Activated naive CD8-positive, alpha-beta T cell (primary cell): ENCODE measurements at regions not wholly inside any gene's neighbourhood (a gene's known extent, or its start where the extent isn't known, plus 50 kb on each side); places are given as distances from the start of the nearest gene placed in this dataset.

Source experiments
- H3K27ac Mint-ChIP-seq: one replicate; pipeline ENCODE4 v1.8.0; 2021; ENCODE audit warnings: mixed read lengths
- H3K27me3 Mint-ChIP-seq: one replicate; pipeline ENCODE4 v1.8.0; 2021; ENCODE audit warnings: mixed read lengths
- H3K36me3 Mint-ChIP-seq: one replicate; pipeline ENCODE4 v1.8.0; 2021; ENCODE audit warnings: mixed read lengths
- H3K4me1 Mint-ChIP-seq: one replicate; pipeline ENCODE4 v1.8.0; 2021; ENCODE audit warnings: low read depth, mixed read lengths
- H3K4me3 Mint-ChIP-seq: one replicate; pipeline ENCODE4 v1.8.0; 2021; ENCODE audit warnings: mild to moderate bottlenecking, mixed read lengths
- H3K9me3 Mint-ChIP-seq: one replicate; pipeline ENCODE4 v1.8.0; 2021; ENCODE audit warnings: low read depth, mixed read lengths

- Mint-ChIP-seq H3K27ac (no peak overlapping the region), H3K4me3 (no peak overlapping the region), H3K27me3 (no peaks in the 10 kb centered on the region), H3K4me1 (peaks cover 14% of the 10 kb centered on the region), H3K36me3 (no peaks in the 10 kb centered on the region), H3K9me3 (no peaks in the 10 kb centered on the region)
These were observed 134.2 kb downstream of the DLL1 start for GRCh38 chr6:170156448-170157375.

GRCh38 chr6:170155464-170156196 is 135.2 kb downstream of the DLL1 start:
- Mint-ChIP-seq H3K27me3 (no peaks in the 10 kb centered on the region), H3K4me1 (peaks cover 22% of the 10 kb centered on the region), H3K27ac (no peak overlapping the region), H3K4me3 (no peak overlapping the region), H3K9me3 (no peaks in the 10 kb centered on the region), H3K36me3 (no peaks in the 10 kb centered on the region)

GRCh38 chr6:170153436-170154319 is 137.2 kb downstream of the DLL1 start:
- Mint-ChIP-seq H3K9me3 (no peaks in the 10 kb centered on the region), H3K27me3 (no peaks in the 10 kb centered on the region), H3K4me1 (peaks cover 38% of the 10 kb centered on the region), H3K4me3 (no peak overlapping the region), H3K36me3 (no peaks in the 10 kb centered on the region), H3K27ac (no peak overlapping the region)

- H3K27ac Mint-ChIP-seq: no peak overlapping the region
- no peaks in the 10 kb centered on the region for H3K9me3 Mint-ChIP-seq
- peak overlapping the region; percentile 13 for H3K4me3 Mint-ChIP-seq
- no peaks in the 10 kb centered on the region for H3K36me3 Mint-ChIP-seq
- H3K27me3 Mint-ChIP-seq: no peaks in the 10 kb centered on the region
- peaks cover 45% of the 10 kb centered on the region for H3K4me1 Mint-ChIP-seq
These were observed 137.9 kb downstream of the DLL1 start for GRCh38 chr6:170152989-170153388.

GRCh38 chr6:170152124-170152926 is 138.6 kb downstream of the DLL1 start:
- peak overlapping the region; percentile 7 for H3K4me3 Mint-ChIP-seq
- peaks cover 51% of the 10 kb centered on the region for H3K4me1 Mint-ChIP-seq

GRCh38 chr6:170151804-170152123 is 139.1 kb downstream of the DLL1 start:
- peaks cover 57% of the 10 kb centered on the region for H3K4me1 Mint-ChIP-seq
- H3K36me3 Mint-ChIP-seq: no peaks in the 10 kb centered on the region
- H3K27me3 Mint-ChIP-seq: no peaks in the 10 kb centered on the region
- H3K27ac Mint-ChIP-seq: no peak overlapping the region
- H3K9me3 Mint-ChIP-seq: no peaks in the 10 kb centered on the region
- H3K4me3 Mint-ChIP-seq: no peak overlapping the region

More at GRCh38 chr6:170152124-170152926, 138.6 kb downstream of the DLL1 start:
- Mint-ChIP-seq H3K36me3 (no peaks in the 10 kb centered on the region), H3K9me3 (no peaks in the 10 kb centered on the region), H3K27ac (no peak overlapping the region), H3K27me3 (no peaks in the 10 kb centered on the region)

GRCh38 chr6:170151321-170151771 is 139.5 kb downstream of the DLL1 start:
- peaks cover 61% of the 10 kb centered on the region for H3K4me1 Mint-ChIP-seq
- H3K9me3 Mint-ChIP-seq: no peaks in the 10 kb centered on the region
- H3K27me3 Mint-ChIP-seq: no peaks in the 10 kb centered on the region
- no peaks in the 10 kb centered on the region for H3K36me3 Mint-ChIP-seq
- H3K27ac Mint-ChIP-seq: no peak overlapping the region
- H3K4me3 Mint-ChIP-seq: no peak overlapping the region

GRCh38 chr6:170150590-170150945 is 140.3 kb downstream of the DLL1 start:
- no peak overlapping the region for H3K4me3 Mint-ChIP-seq

GRCh38 chr6:170149681-170150589 is 140.9 kb downstream of the DLL1 start:
- Mint-ChIP-seq H3K4me1 (peaks cover 69% of the 10 kb centered on the region), H3K4me3 (peak overlapping the region; percentile 38), H3K27me3 (no peaks in the 10 kb centered on the region), H3K9me3 (no peaks in the 10 kb centered on the region), H3K36me3 (peaks cover under 1% of the 10 kb centered on the region), H3K27ac (peak overlapping the region; percentile 10)

More at GRCh38 chr6:170150590-170150945, 140.3 kb downstream of the DLL1 start:
- H3K27ac Mint-ChIP-seq: no peak overlapping the region
- H3K36me3 Mint-ChIP-seq: no peaks in the 10 kb centered on the region
- no peaks in the 10 kb centered on the region for H3K27me3 Mint-ChIP-seq
- no peaks in the 10 kb centered on the region for H3K9me3 Mint-ChIP-seq
- peaks cover 63% of the 10 kb centered on the region for H3K4me1 Mint-ChIP-seq

- Mint-ChIP-seq H3K27me3 (no peaks in the 10 kb centered on the region), H3K4me1 (peaks cover 74% of the 10 kb centered on the region), H3K4me3 (peak overlapping the region; percentile 84), H3K9me3 (no peaks in the 10 kb centered on the region), H3K27ac (peak overlapping the region; percentile 86), H3K36me3 (peaks cover 6% of the 10 kb centered on the region)
These were observed 142.0 kb downstream of the DLL1 start for GRCh38 chr6:170148709-170149470.

- Mint-ChIP-seq H3K4me3 (peak overlapping the region; percentile 84), H3K9me3 (no peaks in the 10 kb centered on the region), H3K27ac (peak overlapping the region; percentile 86), H3K36me3 (peaks cover 6% of the 10 kb centered on the region), H3K27me3 (no peaks in the 10 kb centered on the region), H3K4me1 (peaks cover 71% of the 10 kb centered on the region)
These were observed 142.8 kb downstream of the DLL1 start for GRCh38 chr6:170147832-170148708.
